NCI-H2107 (cell line): ENCODE measurements at regions not wholly inside any gene's neighbourhood (a gene's known extent, or its start where the extent isn't known, plus 50 kb on each side); places are given as distances from the start of the nearest gene placed in this dataset.
A peak's percentile ranks its signal among the peaks of the same experiment; 100 is the strongest.

Source experiments
- DNase-seq: peaks from one replicate; lab custom pipeline; 2025; lab: John Stamatoyannopoulos, UW

DNA sequence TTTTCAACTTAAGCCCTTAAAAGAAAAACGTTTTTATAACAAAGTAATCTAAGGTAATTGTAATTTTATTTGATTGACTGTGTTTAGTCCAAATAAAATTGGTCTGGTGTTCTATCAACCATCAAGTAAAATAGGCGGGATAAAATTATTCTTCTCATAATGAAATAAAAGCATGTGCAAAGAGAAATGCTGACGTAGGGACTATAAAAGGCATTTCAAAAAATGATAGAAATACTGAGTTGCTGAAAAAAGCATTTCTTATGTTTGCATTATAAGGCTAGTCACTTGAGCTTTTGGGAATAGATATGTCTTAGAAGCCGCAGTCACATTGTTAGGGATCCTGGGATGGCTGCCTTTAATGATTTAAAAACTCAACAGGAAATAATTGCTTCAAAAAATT, 608.0 kb upstream of the JAG1 start:
- DNase-seq: no peak

DNA sequence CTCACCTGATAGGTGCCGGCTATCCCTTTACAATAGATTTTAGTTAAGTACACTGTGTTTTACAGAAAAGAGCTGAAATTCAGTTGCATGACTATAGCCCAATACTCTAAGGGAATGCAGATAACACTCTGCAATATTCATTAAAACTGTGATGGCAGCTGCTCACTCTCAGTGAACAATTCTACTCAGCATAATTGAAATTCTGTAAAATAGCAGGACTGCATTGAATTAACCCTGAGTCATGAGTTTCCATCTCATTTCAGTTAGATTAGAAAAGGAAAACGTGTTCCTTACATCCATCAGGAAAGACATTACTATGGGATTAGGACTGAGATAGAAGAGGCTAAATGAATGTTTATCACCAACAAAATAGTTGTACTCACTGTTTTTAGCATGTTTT, 613.3 kb upstream of the JAG1 start:
- DNase-seq: no peak

DNA sequence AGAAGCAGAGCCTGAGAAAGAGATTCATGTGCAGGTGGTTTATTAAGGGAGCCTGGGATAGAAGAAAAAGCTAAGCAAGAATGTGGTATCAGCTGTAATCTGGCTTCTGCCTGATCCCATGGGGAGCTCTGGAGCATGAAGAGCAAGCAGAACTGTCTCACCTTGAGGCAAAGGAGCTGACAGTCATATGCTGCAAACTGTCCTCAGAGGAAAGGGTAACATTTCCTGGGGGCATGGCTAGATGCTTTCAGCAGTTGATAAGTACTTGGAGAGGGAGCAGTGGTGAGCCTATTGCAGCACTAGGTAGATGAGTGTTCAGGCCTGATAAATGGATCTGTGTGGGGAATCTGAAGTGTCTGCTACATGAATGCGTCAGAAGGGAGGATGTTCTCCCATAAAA, 621.5 kb upstream of the BTBD3 start:
- no peak for DNase-seq

DNA sequence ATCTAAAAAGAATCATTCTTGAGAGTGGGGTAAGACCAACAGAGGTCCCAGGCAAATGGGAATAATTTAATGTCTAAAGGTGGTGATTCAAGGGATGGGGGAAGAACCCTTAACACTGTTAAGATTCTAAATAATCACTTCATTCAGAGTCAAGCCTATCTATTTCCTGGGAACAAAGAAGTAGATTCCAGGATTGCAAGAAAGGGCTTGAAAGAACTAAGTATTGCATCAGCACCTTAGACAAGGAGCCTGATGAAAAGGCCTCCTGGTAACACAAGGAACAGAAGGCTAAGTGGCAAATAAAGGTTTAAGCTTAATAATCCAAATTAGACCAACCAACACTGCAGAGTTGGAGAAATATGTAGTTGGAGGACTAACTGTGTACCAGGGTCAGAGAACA, 620.7 kb upstream of the BTBD3 start:
- no peak for DNase-seq

DNA sequence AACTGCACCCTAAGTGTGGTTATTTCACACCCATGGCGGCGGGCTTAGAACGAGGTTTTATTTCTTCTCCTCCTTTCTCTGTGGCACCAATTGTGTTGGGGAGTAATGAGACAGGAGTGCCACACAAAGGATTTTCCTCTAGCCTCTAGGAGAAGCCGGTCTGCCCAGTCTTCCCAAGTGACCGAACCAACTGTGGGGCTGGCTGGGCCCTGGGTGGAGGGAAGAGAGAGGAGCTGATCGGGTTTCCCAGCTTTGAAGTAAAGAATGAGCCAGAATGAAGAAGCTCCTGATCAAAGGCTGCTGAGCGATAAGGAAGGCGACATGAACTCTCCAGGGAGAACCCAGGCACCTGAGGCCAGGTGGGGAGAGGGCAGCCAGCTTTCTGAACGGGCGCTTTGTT, 616.0 kb upstream of the BTBD3 start:
- DNase-seq: no peak

DNA sequence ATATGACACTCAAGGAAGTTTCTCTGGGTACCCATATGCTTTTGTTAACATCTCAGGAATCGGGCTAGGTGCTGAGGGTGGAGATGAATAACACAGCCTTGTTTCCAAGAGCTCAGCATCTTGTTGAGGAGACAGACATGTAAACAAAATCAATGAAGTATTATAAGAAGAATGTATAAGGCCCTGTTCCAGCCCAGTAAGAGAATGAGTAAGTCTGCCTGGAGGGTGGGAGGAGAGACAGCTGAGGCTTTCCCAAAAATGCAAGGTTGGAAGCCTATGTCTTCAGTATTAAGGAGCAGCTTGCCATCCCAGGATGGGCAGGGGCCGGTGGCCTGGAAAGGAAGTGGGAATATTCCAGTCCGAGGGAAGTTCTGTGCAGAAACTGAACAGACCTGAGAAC, 615.3 kb upstream of the BTBD3 start:
- no peak for DNase-seq

DNA sequence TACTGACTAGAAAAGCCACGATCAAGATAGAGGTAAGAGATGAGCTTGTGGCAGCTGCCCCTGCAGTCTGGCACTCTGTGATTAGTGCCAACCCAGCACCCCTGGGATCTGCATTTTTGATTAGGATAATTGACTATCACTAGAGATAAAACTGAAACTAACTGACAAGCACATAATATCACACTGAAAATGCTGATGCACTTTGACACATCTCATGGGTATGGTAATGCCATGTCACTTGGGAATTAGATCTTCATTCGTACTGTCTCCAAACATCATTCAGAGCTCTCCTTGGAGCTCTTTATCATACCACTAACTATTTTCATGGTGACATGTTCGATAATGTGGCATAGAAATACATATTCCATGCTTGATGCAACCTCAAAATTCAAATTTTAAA, 612.9 kb upstream of the BTBD3 start:
- DNase-seq: no peak

DNA sequence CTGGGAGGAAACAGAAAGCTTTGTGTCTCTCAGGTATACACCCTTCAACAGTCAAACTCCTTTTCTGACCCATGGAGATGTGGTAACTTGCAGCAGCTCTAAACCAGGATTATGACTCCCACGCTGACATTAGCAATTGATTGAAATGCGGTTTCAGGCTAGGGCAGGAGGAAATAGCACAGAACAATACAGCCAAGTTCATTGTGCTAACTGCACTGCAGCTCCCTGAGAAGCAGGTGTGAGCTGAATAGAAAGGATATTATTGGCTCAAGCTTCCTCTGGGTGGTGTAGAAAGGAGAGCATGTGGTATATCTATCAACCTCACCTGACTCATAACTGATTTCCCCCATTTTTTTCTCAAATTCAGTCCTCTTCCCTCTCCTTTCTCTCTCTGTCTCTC, 612.3 kb upstream of the BTBD3 start:
- peak; percentile 5 for DNase-seq

DNA sequence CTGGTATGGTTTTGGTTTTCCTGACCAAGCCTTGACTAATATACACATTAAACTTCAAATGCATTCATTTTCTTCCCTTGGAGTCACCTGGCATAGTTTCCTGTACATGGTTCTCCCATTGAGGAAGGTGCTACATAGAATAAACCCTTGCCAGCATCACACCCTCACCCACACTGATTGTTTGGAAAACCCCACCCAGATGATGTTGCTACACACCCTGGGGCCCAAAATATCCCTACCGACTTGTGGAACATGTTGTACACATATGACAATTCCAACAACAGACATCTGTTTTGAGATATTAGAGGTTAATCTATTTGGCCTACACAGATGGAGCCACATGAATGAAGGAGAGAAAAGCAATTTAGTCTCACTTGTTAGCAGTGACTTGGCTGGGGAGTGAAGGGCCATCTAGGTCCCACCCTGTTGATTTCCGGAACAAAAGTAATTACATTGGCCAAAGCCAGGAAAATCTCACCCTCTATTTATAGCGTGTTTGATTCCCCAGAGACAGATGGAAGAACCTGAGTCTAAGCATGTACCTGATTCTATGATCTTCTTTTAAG, 606.0 kb upstream of the BTBD3 start:
- no peak for DNase-seq

DNA sequence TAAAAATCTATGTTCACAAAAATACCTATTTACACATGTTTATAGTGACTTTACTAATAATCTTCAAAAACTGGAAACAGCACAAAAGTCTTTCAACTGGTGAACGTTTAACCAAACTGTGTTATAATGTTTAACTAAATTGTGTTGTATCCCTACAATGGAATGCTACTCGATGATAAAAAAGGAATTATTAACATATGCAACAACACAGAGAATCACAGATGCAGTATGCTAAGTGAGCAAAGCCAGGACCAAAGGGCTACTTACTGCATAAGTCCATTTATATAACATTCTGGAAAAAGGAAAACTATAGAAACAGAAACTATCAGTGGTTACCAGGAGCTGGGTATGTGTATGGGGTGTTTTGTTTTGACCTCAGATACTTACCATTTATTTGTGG, 602.2 kb upstream of the BTBD3 start:
- no peak for DNase-seq

DNA sequence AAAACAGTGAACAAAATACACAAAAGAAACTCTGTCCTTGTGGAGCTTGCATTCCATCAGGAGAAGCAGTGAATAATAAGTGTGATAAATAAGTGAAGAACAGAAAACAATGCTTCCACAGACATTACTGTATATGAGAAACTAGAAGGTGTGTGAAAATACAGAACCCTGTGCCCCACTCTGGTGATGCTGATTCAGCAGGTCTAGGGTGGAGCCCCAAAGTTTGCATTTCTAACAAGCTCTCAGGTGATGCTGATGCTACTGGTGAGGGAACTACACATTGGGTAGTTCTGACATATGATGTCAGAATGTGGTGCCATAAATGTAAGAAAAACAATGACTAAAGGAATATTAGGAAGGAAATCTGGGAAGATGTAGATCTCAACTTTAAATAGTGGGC, 601.4 kb upstream of the BTBD3 start:
- no peak for DNase-seq

DNA sequence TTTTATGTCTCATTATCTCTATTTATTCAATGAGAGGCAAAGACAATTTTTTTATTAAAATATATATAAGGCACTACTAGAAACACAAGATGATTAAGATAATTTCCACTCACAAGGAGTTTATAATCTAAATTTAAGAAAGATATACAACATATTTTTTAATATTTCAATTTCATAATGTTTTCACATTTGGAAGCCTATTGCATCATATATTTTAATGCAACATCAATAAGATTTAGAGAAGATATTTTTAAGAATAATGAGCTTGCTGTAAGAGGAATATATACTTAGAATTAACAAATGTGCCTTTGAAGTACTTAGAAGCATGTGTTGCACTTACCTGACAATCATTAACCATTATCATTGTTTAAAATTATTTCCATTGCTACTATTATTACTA, 597.7 kb upstream of the BTBD3 start:
- DNase-seq: no peak

DNA sequence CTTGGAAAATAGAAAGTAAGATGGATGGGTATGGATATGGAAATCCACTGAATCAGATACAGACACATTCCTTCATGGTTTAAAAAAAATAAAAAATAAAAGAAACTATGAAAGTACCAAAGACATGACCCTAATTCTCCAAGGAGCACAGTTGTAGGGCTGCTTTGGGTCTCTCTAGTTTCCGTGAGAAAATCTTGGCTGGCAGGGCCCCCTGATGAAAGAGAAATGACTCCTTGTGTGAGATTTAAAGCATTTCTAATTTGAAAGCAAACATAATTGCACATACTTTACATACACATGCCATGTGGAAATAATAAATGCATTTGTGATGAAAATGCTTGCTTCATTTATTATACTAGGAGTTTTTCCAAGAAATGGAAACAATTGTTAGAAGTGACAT, 593.9 kb upstream of the BTBD3 start:
- DNase-seq: no peak

DNA sequence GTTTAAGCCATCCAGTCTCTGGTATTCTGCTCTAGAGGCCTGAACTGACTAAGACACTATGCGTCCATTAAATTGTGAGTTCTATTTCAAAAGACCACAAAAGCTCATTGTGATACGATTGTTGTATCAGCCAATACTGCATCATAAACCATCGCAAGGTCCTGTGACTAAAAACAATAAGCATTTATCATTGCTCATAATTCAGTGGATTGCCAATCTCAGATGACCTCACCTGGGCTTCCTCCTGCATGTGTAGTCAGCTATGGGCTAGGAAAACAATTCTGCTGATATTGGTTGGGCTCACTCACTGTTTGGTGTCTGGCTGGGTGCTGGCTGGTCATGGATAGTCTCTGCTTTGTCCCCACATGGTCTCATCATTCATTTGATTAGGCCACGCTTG, 592.7 kb upstream of the BTBD3 start:
- no peak for DNase-seq

DNA sequence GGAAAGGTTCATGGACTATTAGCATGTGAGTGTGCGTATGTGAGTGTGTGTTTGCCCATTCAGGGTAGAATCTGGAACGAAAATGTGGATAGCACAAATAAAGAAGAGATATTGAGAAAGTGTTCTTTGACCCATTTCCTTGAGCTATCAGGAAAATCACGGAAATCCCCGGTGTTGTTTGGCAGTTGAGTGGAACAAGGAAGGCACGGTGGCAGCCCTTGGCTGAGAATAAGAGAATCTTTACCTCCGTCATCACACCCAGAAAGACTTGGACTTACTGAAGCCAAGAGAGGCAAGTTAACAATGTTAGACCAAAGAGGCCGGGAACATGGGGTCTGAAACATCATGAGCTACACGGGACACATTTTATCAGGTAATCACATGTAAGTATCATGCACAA, 588.9 kb upstream of the BTBD3 start:
- no peak for DNase-seq

DNA sequence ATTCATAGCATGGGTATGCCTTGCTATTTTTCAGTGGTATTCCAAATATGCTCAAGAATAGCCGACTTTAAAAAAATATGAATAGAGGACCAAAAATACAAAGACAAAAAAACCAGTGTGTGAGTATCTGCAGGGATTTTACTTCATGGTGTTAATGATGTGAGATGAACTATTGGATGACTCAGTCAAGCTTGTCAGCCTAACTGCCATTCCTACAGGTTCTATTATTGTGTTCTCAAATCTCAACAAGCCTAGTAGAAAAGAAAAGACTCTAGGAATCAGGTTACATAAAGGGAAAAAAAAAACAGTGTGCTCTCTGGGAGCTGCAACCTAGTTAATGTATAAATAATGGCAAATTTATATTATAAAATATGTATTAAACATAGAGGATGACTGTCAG, 588.4 kb upstream of the BTBD3 start:
- DNase-seq: peak; percentile 26

DNA sequence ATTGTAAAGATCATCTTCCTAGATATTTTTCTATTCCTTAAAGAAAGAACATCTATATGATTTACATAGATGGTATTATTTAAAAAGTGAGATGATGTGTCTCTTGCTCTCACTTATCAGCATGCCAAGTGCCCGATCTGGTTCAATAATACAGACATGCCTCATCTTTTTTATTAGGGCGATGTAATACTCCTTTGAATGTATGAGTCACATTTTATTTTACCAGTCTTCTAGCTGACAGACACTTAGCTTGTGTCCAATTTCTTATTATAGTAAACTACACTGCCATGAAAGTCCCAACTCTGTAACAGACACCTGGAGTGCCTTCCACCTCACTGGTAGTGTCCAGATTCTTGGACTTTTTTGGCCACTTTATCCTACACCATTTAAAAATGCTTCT, 586.6 kb upstream of the BTBD3 start:
- DNase-seq: no peak

DNA sequence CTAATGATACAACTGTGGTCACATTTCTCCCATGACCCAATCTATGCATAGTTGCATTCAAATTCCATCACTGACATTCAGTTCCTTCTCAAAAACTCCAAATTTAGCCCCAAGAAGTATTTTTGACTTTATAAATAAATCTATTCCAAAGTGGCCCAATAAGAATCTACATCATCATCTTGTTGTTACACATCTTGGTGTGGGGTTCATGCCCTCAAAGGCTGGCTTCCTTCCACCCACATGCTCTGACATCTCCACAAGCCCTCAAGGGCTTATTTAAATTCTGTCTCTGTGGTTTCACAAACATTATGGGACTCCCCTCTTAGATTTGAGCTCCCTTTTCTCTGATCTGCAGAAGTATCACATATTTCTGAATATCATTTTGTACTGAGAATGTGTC, 585.3 kb upstream of the BTBD3 start:
- DNase-seq: no peak

DNA sequence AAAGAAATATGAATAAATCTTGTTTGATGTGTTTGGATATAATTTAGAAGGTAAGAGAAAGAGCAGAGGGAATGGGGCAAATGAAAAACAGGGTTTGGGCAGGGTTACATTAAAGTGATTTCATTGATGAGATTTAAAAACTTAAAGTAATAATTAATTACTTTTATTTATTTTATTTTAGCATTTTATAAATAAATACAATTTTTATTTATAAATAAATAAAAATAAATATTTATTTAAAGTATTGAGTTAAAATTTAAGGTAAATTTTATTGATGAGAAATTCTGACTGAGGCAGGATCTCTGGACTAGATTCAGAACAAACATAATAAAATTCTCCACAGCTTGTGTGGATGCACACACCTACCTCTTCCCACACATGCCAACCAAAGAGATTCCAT, 584.1 kb upstream of the BTBD3 start:
- DNase-seq: no peak

DNA sequence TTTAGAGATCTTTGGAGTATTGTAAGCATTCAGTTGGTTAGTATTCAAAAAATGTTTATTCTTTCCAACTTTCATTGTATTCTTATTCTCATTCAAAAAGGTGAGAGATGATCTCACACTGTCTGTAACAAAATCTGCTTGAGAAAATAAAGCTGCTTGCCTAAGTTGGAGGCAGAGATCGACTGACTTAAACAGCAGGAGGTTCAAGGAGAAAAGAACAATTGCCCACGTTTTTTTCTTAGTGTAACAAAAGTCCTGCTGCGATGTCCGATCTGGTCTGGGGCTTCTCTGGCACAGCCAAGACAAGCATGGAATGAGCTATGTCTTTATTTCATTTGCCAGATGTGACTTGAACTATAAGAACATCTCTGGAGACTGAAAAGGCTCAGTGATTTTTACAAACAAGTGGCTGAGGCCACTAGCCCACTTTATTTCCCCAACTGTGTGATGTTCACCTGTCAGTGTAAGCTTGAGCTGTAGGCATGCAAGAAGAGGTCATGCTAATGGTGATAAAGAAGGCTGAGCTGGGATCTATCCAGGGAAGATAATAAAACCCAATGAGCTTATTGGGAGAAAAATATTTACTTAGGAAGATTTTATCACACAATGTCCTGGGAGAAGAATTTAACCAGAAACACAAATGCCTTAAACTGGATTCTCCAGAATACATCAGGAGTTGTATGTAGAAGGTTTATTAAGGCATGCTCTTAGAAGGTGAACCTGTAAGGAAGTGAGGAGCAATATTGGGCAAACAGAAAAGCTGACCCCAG, 580.1 kb upstream of the BTBD3 start:
- DNase-seq: no peak

DNA sequence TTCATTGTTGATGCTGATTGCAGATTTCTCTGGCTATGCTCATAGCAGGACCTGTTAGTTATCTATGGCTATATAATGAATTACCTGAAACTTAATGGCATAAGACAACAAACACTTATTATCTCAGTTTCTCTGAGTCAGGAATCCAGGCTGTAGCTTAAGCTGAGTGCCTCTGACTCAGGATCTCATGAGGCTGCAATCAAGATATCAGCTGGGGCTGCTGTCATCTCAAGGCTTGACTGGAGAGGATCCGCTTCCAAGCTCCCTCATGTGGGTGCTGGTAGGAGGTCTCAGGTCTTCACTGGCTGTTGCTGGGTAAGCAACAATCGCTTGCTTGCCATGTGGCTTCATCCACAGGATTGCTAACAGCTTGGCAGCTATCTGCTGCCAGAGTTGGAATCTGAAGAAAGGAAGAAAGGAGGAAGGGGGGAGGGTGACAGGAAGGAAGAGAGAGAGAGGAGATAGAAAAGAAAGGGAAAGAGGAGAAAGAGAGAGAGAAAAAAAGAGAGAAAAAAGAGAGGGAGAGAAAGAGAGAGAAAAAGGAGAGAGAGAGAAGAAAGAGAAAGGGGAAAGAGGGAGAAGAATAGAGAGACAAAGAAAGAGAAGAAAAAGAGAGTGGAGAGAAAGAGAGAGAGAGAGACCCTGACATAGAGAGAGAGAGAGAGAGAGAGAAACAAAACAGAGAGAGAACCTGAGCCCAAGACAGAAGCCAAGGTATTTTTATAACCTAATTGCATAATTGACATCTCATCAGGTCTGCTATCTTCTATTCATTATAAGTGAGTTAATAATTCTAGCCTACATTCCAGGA, 579.0 kb upstream of the BTBD3 start:
- DNase-seq: no peak

DNA sequence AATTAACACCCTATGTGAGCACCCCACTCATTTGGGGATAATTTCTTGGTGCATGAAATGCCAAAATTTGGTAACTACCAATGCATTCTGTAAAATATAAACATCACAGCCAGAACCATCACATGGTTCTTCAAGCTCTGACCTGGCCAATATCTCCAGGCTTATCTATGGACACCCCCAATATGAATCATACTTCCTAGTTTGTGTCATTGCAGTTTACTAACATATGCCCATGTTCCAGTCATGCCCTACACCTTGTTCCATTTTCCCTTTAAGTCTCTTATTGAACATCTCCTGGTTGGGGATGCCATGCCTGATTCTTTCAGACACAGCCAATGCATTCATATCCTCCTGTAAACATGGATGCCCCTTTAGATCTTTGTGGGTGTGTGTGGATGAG, 572.8 kb upstream of the BTBD3 start:
- no peak for DNase-seq

DNA sequence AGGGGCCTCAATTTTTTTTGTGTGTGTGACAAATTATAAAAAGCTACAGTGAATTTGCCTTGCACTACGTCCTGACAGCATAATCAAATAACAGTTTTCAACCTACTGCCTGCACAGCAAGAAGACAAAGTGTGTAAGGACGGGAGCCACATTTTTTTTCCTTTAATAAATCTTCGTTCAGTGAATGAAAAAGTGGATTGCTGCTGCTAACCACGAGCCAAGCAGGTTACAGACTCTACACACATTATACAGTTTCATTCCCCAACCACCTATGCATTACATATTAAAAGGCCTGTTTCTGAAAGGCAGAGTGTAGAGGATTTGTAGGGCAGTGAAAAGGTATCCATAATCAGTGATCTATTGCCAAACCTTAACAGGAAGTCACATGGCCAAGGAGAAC, 570.0 kb upstream of the BTBD3 start:
- DNase-seq: no peak
